Body of pancreas (tissue), 4 donors: ENCODE measurements at regions not wholly inside any gene's neighbourhood (a gene's known extent, or its start where the extent isn't known, plus 50 kb on each side); places are given as distances from the start of the nearest gene placed in this dataset.

ENCODE experiments used
- CTCF ChIP-seq, 7 experiments: fragments of 450-650 bp in 4 of 7; fragments of 200-600 bp in 3 of 7; sonication (generic) in 3 of 7; IDR thresholded peaks; one replicate each; pipeline ENCODE4 v1.5.1; 2016 to 2019; ENCODE audit warnings: antibody characterized with exemption in 7 of 7
- POLR2A ChIP-seq, 3 donors: fragments of 450-650 bp; IDR thresholded peaks; one replicate each; pipeline ENCODE4 v1.6.1; 2016; ENCODE audit warnings: antibody characterized with exemption in 3 of 3, mild to moderate bottlenecking in 2 of 3

GRCh38 chr4:141804836-141805235, 168.5 kb downstream of the IL15 start:
- TF ChIP-seq CTCF (IDR thresholded peaks at IDR 0.05), result no peak
- TF ChIP-seq POLR2A (IDR thresholded peaks at IDR 0.05), result no peak
